ENCODE measurements at regions not wholly inside any gene's neighbourhood (a gene's known extent, or its start where the extent isn't known, plus 50 kb on each side); places are given as distances from the start of the nearest gene placed in this dataset.

DNA sequence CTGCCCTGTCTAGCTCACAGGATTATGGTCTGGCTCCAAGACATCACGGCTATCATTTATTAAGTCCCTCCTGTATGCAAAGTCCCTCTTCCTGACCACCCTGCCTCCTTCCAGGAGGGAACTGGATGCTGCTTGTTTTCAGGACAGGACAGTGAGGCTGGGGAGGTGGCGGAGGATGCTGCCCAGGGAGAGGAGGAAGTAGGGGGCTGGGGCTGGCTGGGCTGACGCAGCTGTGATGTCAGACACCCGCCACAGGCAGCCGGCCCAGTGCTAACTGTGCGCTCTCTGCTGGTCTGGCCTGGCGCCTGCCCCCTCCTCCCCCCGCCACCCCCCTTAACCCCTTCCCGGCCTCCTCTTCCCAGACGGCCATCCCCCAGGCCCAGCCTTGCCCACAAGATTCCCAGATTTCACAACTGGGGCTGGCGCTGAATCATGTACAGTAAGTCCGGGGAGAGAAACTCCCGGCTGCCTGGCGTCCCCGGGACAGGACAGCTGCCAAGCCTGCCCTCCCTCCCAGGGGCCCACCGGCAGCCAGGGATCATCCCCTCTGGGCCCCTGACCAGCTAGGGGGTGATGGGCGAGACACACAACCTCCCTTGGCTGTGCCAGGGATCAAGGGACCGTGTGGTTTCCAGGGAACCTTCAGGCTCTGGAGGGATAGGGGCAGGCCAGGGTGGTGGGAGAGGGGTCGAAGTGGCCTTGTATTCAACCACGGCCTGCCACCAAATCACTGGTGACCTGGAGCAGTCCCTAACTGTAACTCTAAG, 118.1 kb downstream of the CEBPB start:
- TF ChIP-seq, protein P1, sequence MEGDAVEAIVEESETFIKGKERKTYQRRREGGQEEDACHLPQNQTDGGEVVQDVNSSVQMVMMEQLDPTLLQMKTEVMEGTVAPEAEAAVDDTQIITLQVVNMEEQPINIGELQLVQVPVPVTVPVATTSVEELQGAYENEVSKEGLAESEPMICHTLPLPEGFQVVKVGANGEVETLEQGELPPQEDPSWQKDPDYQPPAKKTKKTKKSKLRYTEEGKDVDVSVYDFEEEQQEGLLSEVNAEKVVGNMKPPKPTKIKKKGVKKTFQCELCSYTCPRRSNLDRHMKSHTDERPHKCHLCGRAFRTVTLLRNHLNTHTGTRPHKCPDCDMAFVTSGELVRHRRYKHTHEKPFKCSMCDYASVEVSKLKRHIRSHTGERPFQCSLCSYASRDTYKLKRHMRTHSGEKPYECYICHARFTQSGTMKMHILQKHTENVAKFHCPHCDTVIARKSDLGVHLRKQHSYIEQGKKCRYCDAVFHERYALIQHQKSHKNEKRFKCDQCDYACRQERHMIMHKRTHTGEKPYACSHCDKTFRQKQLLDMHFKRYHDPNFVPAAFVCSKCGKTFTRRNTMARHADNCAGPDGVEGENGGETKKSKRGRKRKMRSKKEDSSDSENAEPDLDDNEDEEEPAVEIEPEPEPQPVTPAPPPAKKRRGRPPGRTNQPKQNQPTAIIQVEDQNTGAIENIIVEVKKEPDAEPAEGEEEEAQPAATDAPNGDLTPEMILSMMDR (conservative IDR thresholded peaks at IDR 0.05) = no peak
- TF ChIP-seq EZH2 (IDR thresholded peaks at IDR 0.05; ENCODE audit: low read depth) = no peak

Measured in PC-9 (cell line).